Esophagus muscularis mucosa (tissue), 4 donors: ENCODE measurements at regions not wholly inside any gene's neighbourhood (a gene's known extent, or its start where the extent isn't known, plus 50 kb on each side); places are given as distances from the start of the nearest gene placed in this dataset.

Experiments
- DNase-seq: peaks from one replicate; pipeline ENCODE4 v3.0.0-alpha.2; 2017; ENCODE audit errors: extremely low spot score
- H3K27ac ChIP-seq, 4 donors: fragments of 200-600 bp; sonication (generic); replicated peaks in 1 of 4; 1 replicate in 3 of 4; 2 replicates in 1 of 4; pipeline ENCODE4 v1.5.1; 2016 to 2019; ENCODE audit warnings: mild to moderate bottlenecking in 1 of 4
- H3K27me3 ChIP-seq, 4 donors: fragments of 200-600 bp; sonication (generic); one replicate each; pipeline versions ENCODE4 v1.5.1 to v1.6.0; 2016 to 2019
- H3K36me3 ChIP-seq, 4 donors: fragments of 200-600 bp; sonication (generic); one replicate each; pipeline ENCODE4 v1.5.1; 2016 to 2019
- H3K4me1 ChIP-seq, 4 donors: fragments of 200-600 bp; sonication (generic); one replicate each; pipeline ENCODE4 v1.5.1; 2016 to 2019
- H3K4me3 ChIP-seq, 4 donors: fragments of 200-600 bp; sonication (generic); 1 replicate in 2 of 4; 2 replicates in 2 of 4; pipeline ENCODE4 v1.5.1; 2016 to 2019; ENCODE audit warnings: mild to moderate bottlenecking in 4 of 4, moderate library complexity in 1 of 4
- H3K9me3 ChIP-seq, 4 donors: fragments of 200-600 bp; sonication (generic); 1 replicate in 3 of 4; 2 replicates in 1 of 4; pipeline ENCODE4 v1.5.1; 2016 to 2019
- EP300 ChIP-seq: sonication (generic); formaldehyde crosslinking; IDR thresholded peaks from one replicate; pipeline ENCODE4 v1.6.1; 2017; ENCODE audit warnings: antibody characterized with exemption
- POLR2A ChIP-seq: fragments of 450-650 bp; IDR thresholded peaks from one replicate; pipeline ENCODE4 v1.6.1; 2017; ENCODE audit warnings: antibody characterized with exemption, moderate library complexity, mild to moderate bottlenecking, low read depth
- POLR2AphosphoS5 ChIP-seq, 2 donors: sonication (generic); formaldehyde crosslinking; IDR thresholded peaks; one replicate each; pipeline ENCODE4 v1.6.1; 2017; ENCODE audit warnings: antibody characterized with exemption in 2 of 2
- WGBS: methylation state at CpG from one replicate; pipeline ENCODE4 v1.1.5; 2018; 5-methylcytosine and 5-hydroxymethylcytosine counted together
- intact Hi-C: fragments of 100-400 bp; cut with DNase I; formaldehyde crosslinking; loops from one replicate; pipeline ENCODE4 v1.15.1; 2023
- TF ChIP-seq, protein P1 (sequence below), 3 experiments: fragments of 200-600 bp in 2 of 3; fragments of 450-650 bp in 1 of 3; sonication (generic) in 2 of 3; IDR thresholded peaks; one replicate each; pipeline ENCODE4 v1.5.1; 2017 to 2019; ENCODE audit warnings: antibody characterized with exemption in 3 of 3, mild to moderate bottlenecking in 2 of 3, moderate library complexity in 1 of 3

DNA sequence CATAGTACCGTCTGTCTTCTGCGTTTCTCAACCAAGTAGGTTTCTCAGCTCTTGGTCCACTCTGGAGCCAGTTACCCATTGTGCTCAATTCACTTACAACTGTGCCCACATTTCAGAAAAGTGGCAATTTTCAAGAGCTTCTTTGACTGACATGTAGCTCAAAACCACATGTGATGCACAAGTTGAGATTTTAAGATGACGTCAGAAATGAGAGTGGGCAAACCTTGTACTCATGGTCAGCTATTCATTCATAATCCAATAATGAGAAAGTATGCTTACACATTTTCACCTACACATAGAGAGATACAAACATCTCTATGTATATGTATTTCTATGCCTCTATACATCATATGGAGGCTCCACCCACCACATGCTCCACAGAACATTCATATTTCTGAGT lies 487.2 kb upstream of the AKR1E2 start:
- peaks cover under 1 to 12% (median 5%) of the 10 kb centered on the region in 4 donors for H3K4me1 ChIP-seq
- H3K4me3 ChIP-seq, result no peak overlapping the region
- no peak for DNase-seq
- WGBS, result 88% methylated on average over 3 of the region's 3 CpGs
- intact Hi-C loops, result no loop called here
- TF ChIP-seq POLR2A (no peak), EP300 (no peak), POLR2AphosphoS5 (IDR thresholded peaks at IDR 0.05) (no peak)
- TF ChIP-seq, protein P1, sequence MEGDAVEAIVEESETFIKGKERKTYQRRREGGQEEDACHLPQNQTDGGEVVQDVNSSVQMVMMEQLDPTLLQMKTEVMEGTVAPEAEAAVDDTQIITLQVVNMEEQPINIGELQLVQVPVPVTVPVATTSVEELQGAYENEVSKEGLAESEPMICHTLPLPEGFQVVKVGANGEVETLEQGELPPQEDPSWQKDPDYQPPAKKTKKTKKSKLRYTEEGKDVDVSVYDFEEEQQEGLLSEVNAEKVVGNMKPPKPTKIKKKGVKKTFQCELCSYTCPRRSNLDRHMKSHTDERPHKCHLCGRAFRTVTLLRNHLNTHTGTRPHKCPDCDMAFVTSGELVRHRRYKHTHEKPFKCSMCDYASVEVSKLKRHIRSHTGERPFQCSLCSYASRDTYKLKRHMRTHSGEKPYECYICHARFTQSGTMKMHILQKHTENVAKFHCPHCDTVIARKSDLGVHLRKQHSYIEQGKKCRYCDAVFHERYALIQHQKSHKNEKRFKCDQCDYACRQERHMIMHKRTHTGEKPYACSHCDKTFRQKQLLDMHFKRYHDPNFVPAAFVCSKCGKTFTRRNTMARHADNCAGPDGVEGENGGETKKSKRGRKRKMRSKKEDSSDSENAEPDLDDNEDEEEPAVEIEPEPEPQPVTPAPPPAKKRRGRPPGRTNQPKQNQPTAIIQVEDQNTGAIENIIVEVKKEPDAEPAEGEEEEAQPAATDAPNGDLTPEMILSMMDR (IDR thresholded peaks at IDR 0.05), result no peak
- H3K36me3 ChIP-seq, result no peaks in the 10 kb centered on the region
- H3K27me3 ChIP-seq, result no peaks in the 10 kb centered on the region
- H3K9me3 ChIP-seq, result no peaks in the 10 kb centered on the region
- H3K27ac ChIP-seq, result no peak overlapping the region

DNA sequence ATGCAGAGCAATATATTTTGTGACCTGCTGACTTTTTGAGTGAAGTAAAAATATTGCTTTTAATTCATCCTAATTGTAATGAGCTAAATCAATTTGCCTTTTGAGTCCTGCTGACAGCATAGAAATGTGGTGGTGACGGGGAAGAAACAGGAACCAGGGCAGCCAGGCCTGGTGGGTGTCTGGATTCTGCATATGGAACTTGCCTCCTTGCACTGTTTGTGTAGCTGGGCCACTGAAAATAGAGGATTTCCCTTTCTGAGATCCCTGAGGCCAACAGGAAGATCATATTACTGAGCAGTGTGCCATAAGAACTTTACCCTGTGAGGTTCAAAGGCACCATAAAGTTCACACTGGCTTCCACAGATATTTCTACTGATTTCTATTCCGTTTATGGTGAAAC lies 488.4 kb upstream of the AKR1E2 start:
- Histone ChIP-seq H3K27ac (no peak overlapping the region), H3K27me3 (no peaks in the 10 kb centered on the region), H3K9me3 (no peaks in the 10 kb centered on the region), H3K4me1 (peaks cover 0 to 10% (median 3%) of the 10 kb centered on the region in 4 donors), H3K36me3 (no peaks in the 10 kb centered on the region), H3K4me3 (no peak overlapping the region)
- no peak for DNase-seq
- WGBS, result 64% methylated on average over 2 of the region's 2 CpGs
- TF ChIP-seq, protein P1 (IDR thresholded peaks at IDR 0.05), result no peak
- TF ChIP-seq POLR2AphosphoS5 (IDR thresholded peaks at IDR 0.05), result no peak
- TF ChIP-seq POLR2A, result no peak
- TF ChIP-seq EP300, result no peak
- intact Hi-C loops, result no loop called here

DNA sequence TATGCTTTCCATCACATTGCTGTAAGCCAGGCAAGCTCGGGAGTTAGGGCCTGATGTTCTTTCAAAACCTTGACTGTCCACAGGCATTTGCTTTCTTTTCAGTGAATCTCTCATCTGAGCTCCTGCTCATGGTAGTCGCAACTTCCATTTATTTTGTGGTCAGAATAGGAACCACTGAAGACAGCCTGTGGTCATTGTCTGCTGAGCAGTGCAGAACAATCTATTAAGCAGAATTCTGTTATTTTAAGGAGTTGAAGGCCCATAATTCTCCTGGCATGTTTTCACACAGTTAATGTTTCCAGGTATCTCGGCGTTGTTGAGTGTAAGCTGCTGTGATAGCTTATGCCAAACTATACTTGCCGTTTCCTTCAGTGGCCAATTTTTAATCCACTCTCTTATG lies 491.1 kb upstream of the AKR1E2 start:
- intact Hi-C loops, result no loop called here
- no peak overlapping the region for H3K4me3 ChIP-seq
- peaks cover 0 to 10% (median 3%) of the 10 kb centered on the region in 4 donors for H3K4me1 ChIP-seq
- no peaks in the 10 kb centered on the region for H3K9me3 ChIP-seq
- H3K27ac ChIP-seq, result peak overlapping the region; percentile 3 to 33 (median 16)
- WGBS, result 50% methylated on average over 5 of the region's 5 CpGs
- TF ChIP-seq POLR2A, result no peak
- TF ChIP-seq EP300, result no peak
- TF ChIP-seq, protein P1 (IDR thresholded peaks at IDR 0.05), result no peak
- no peaks in the 10 kb centered on the region for H3K27me3 ChIP-seq
- H3K36me3 ChIP-seq, result no peaks in the 10 kb centered on the region
- no peak for DNase-seq

DNA sequence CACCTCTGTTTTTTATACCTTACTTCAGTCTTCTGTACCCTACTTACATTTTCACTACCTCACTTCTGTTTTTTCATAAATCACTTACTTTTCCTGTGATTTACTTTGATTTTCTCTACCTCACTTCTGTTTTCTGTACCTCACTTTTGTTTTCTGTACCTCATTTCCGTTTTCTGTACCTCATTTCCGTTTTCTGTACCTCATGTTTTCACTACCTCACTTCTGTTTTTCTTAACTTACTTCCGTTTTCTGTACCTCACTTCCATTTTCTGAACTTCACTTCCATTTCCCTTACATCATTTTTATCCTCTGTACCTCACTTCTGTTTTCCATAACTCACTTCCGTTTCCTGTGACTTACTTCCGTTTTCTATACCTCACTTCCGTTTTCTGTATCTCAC lies 492.0 kb upstream of the AKR1E2 start:
- H3K36me3 ChIP-seq, result no peaks in the 10 kb centered on the region
- intact Hi-C loops, result no loop called here
- no peak overlapping the region for H3K4me3 ChIP-seq
- no peak overlapping the region for H3K27ac ChIP-seq
- TF ChIP-seq POLR2A, result no peak
- TF ChIP-seq, protein P1 (IDR thresholded peaks at IDR 0.05), result no peak
- TF ChIP-seq EP300, result no peak
- no peaks in the 10 kb centered on the region for H3K9me3 ChIP-seq
- 82% methylated on average over 6 of the region's 6 CpGs for WGBS
- H3K27me3 ChIP-seq, result no peaks in the 10 kb centered on the region
- no peak for DNase-seq
- peaks cover 0 to 10% (median 3%) of the 10 kb centered on the region in 4 donors for H3K4me1 ChIP-seq

DNA sequence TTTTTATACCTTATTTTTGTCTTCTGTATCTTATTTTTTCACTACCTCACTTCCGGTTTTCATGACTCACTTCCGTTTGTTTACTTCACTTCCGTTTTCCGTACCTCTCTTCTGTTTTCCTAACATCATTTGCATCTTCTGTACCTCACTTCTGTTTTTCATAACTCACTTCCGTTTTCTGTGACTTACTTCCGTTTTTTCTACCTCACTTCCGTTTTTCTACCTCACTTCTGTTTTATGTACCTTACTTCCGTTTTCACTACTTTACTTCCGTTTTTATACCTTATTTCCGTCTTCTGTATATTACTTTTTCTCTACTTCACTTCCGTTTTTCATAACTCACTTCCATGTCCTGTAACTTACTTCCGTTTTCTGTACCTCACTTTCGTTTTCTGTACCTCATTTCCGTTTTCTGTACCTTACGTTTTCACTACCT lies 492.5 kb upstream of the AKR1E2 start:
- Histone ChIP-seq H3K9me3 (no peaks in the 10 kb centered on the region), H3K36me3 (no peaks in the 10 kb centered on the region), H3K4me3 (no peak overlapping the region), H3K27ac (no peak overlapping the region), H3K4me1 (peaks cover 0 to 10% (median 3%) of the 10 kb centered on the region in 4 donors), H3K27me3 (no peaks in the 10 kb centered on the region)
- DNase-seq, result no peak
- TF ChIP-seq POLR2AphosphoS5 (IDR thresholded peaks at IDR 0.05) (no peak), EP300 (no peak), POLR2A (no peak)
- TF ChIP-seq, protein P1 (IDR thresholded peaks at IDR 0.05), result no peak
- intact Hi-C loops, result no loop called here
- 85% methylated on average over 15 of the region's 15 CpGs for WGBS
